Breast epithelium (tissue), 4 donors: ENCODE measurements at regions not wholly inside any gene's neighbourhood (a gene's known extent, or its start where the extent isn't known, plus 50 kb on each side); places are given as distances from the start of the nearest gene placed in this dataset.

Experiments used
- DNase-seq, 2 donors: peaks; one replicate each; pipeline ENCODE4 v3.0.0-alpha.2; 2019; ENCODE audit warnings: low spot score in 2 of 2
- H3K27ac ChIP-seq, 2 donors: fragments of 200-600 bp; sonication (generic) in 1 of 2; one replicate each; pipeline ENCODE4 v1.5.1; 2016 to 2019; ENCODE audit warnings: mild to moderate bottlenecking in 1 of 2
- H3K27me3 ChIP-seq, 2 donors: fragments of 200-600 bp; sonication (generic) in 1 of 2; one replicate each; pipeline versions ENCODE4 v1.5.1 to v1.6.0; 2017 to 2019; ENCODE audit warnings: control low read depth in 1 of 2, mild to moderate bottlenecking in 1 of 2
- H3K36me3 ChIP-seq: fragments of 200-600 bp; one replicate; pipeline ENCODE4 v1.5.1; 2019
- H3K4me1 ChIP-seq, 2 donors: fragments of 200-600 bp; sonication (generic); one replicate each; pipeline ENCODE4 v1.5.1; 2016 to 2019; ENCODE audit warnings: control low read depth in 1 of 2
- H3K4me3 ChIP-seq, 3 donors: fragments of 200-600 bp; sonication (generic); 1 replicate in 2 of 3; 2 replicates in 1 of 3; pipeline ENCODE4 v1.5.1; 2016 to 2019; ENCODE audit warnings: mild to moderate bottlenecking in 3 of 3, moderate library complexity in 2 of 3
- H3K9me3 ChIP-seq, 2 donors: fragments of 200-600 bp; sonication (generic) in 1 of 2; one replicate each; pipeline ENCODE4 v1.5.1; 2016 to 2019; ENCODE audit warnings: control low read depth in 1 of 2
- CTCF ChIP-seq, 3 donors: fragments of 450-650 bp; IDR thresholded peaks; one replicate each; pipeline ENCODE4 v1.5.1; 2016 to 2017; ENCODE audit warnings: antibody characterized with exemption in 3 of 3, mild to moderate bottlenecking in 3 of 3, moderate library complexity in 3 of 3
- POLR2A ChIP-seq: fragments of 450-650 bp; IDR thresholded peaks from one replicate; pipeline ENCODE4 v1.6.1; 2016; ENCODE audit warnings: antibody characterized with exemption, mild to moderate bottlenecking, moderate library complexity
- POLR2AphosphoS5 ChIP-seq, 3 donors: sonication (generic); formaldehyde crosslinking; IDR thresholded peaks; one replicate each; pipeline ENCODE4 v1.6.1; 2017; ENCODE audit warnings: antibody characterized with exemption in 3 of 3
- intact Hi-C: fragments of 100-400 bp; cut with DNase I; formaldehyde crosslinking; loops from one replicate; pipeline ENCODE4 v1.15.1; 2023; ENCODE audit warnings: low total_unique reads

- no peak for DNase-seq
- H3K27ac ChIP-seq: no peak overlapping the region
- H3K27me3 ChIP-seq: no peaks in the 10 kb centered on the region
- H3K36me3 ChIP-seq: no peaks in the 10 kb centered on the region
- no peak overlapping the region for H3K4me3 ChIP-seq
- no peaks in the 10 kb centered on the region for H3K9me3 ChIP-seq
- intact Hi-C loops: no loop called here
- no peaks in the 10 kb centered on the region for H3K4me1 ChIP-seq
- TF ChIP-seq CTCF (IDR thresholded peaks at IDR 0.05): no peak
- TF ChIP-seq POLR2AphosphoS5 (IDR thresholded peaks at IDR 0.05): no peak
- no peak for TF ChIP-seq POLR2A
These were observed 193.1 kb upstream of the LPP start for GRCh38 chr3:187960820-187961219.

GRCh38 chr3:187961366-187961765 is 192.6 kb upstream of the LPP start:
- no peaks in the 10 kb centered on the region for H3K4me1 ChIP-seq
- no peak overlapping the region for H3K27ac ChIP-seq
- H3K4me3 ChIP-seq: no peak overlapping the region
- intact Hi-C loops: no loop called here
- H3K27me3 ChIP-seq: no peaks in the 10 kb centered on the region
- H3K36me3 ChIP-seq: no peaks in the 10 kb centered on the region
- no peak for DNase-seq
- no peaks in the 10 kb centered on the region for H3K9me3 ChIP-seq
- TF ChIP-seq POLR2AphosphoS5 (IDR thresholded peaks at IDR 0.05) (no peak), CTCF (IDR thresholded peaks at IDR 0.05) (no peak), POLR2A (no peak)

- Histone ChIP-seq H3K4me1 (no peaks in the 10 kb centered on the region), H3K27me3 (no peaks in the 10 kb centered on the region), H3K9me3 (no peaks in the 10 kb centered on the region), H3K36me3 (no peaks in the 10 kb centered on the region), H3K4me3 (no peak overlapping the region), H3K27ac (no peak overlapping the region)
- intact Hi-C loops: no loop called here
- no peak for TF ChIP-seq CTCF (IDR thresholded peaks at IDR 0.05)
- no peak for TF ChIP-seq POLR2AphosphoS5 (IDR thresholded peaks at IDR 0.05)
- TF ChIP-seq POLR2A: no peak
- DNase-seq: no peak
These were observed 190.8 kb upstream of the LPP start for GRCh38 chr3:187963003-187963676.

- no peaks in the 10 kb centered on the region for H3K9me3 ChIP-seq
- DNase-seq: no peak
- no peaks in the 10 kb centered on the region for H3K27me3 ChIP-seq
- H3K4me1 ChIP-seq: no peaks in the 10 kb centered on the region
- intact Hi-C loops: no loop called here
- TF ChIP-seq POLR2AphosphoS5 (IDR thresholded peaks at IDR 0.05) (peak in 1 of 3 donors; percentile 13), POLR2A (no peak)
- H3K36me3 ChIP-seq: no peaks in the 10 kb centered on the region
- no peak overlapping the region for H3K4me3 ChIP-seq
- H3K27ac ChIP-seq: no peak overlapping the region
These were observed 190.1 kb upstream of the LPP start for GRCh38 chr3:187963677-187964385.

- Histone ChIP-seq H3K36me3 (no peaks in the 10 kb centered on the region), H3K4me1 (no peaks in the 10 kb centered on the region), H3K4me3 (no peak overlapping the region), H3K27ac (no peak overlapping the region), H3K9me3 (no peaks in the 10 kb centered on the region), H3K27me3 (no peaks in the 10 kb centered on the region)
- intact Hi-C loops: loop anchor here (5.0 kb wide), 1 partner anchor 1852 kb away; no protein-coding TSS in a partner anchor
- TF ChIP-seq POLR2AphosphoS5 (IDR thresholded peaks at IDR 0.05) (no peak), POLR2A (no peak), CTCF (IDR thresholded peaks at IDR 0.05) (no peak)
- no peak for DNase-seq
These were observed 189.2 kb upstream of the LPP start for GRCh38 chr3:187964760-187965159.
